ENCODE measurements at regions not wholly inside any gene's neighbourhood (a gene's known extent, or its start where the extent isn't known, plus 50 kb on each side); places are given as distances from the start of the nearest gene placed in this dataset.

DNA sequence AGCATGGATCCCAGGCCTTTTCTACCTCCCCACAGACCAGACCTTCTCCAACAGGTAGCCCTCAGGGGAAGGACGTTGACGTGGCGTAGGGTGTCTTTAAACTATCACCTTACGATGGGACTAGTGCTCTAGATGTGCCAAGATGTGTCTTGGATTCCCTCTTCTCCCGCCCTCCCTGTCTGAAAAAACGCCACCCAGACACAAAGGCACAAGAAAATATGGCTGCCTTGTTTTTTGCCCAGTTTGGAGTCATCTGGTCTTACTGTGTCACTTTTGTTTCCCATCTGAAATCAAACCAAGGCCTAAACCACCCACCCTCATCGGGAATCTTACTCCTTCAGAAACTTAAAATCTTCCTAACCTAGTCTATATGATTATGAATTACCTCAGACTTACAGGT lies 235.4 kb downstream of the OR13H1 start:
- FAIRE-seq: no peak

DNA sequence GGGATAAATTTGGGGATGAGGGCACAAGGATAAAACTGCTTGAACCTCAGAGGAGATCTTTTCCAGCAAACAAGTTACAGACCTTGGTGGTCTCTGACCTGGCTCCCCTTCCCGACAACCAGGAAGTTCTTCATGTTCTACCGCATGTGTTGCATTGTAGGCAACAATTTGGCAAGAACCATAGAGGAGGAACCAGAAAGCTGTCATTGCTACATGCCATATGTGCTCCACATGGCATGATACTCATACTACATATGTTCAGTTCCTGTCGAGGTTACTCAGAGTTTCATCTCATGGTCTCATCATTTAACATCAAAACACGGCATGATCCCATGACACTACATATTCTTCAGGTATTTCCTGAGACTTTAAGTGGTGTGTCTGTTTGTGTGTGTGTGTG lies 235.9 kb downstream of the OR13H1 start:
- no peak for FAIRE-seq

DNA sequence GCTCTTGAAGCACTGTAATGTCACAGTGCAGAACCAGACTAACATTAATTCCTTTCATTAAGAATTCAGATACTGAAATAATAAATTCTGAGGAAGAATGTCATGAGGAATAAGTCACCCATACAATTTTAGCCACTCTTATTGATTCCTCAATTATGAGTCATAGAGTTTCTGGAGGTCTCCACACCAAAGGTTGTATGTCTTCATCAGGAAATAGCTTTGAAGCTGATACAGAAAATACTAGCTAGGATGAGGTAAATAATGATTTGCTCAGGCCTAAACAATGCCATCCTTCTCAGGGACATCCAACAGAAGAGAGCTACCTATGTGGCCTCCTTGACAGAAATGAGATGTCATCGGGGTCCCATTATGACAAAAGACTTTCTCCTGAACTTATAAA lies 238.8 kb downstream of the OR13H1 start:
- no peak for FAIRE-seq

DNA sequence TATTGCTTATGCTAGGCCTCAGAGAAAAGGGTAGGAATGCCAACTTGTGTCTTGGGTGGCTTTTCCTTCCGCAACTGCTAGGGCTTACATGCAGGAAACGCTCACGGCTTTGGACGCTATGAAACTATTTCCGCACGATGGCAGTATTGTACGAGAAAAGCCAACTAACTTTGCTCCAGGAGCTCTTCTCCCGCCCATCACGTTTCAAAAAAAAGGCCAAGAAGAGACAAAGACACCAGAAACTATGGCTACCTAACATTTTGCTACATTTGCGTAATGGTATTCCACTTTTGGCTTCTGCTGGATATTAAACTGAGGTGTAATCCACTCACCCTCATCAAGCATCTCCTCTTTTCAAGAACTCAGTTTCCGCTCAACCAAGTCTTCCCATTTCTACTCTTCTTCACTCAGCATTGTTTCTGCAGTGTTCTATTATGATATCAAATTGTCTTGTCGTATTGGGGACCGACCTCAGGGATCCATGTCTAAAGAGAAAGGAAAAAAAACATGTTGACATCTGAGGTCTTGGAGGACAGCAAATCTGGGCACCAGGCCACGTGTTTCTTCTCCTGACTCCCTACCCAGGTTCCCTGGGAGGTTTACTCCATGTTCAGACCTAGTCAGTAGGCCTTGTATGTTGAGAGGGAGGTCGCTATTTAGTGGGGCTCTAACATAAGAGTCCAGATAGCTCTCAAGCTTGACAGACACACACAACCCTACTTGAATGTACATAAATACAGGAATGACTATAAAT lies 239.4 kb upstream of the STK26 start:
- peak; percentile 92 for FAIRE-seq

- no peak for FAIRE-seq
Measured at GRCh38 chrX:131789664-131790063, 233.4 kb upstream of the STK26 start.

- FAIRE-seq: no peak
Measured at GRCh38 chrX:131791608-131792355, 231.3 kb upstream of the STK26 start.

DNA sequence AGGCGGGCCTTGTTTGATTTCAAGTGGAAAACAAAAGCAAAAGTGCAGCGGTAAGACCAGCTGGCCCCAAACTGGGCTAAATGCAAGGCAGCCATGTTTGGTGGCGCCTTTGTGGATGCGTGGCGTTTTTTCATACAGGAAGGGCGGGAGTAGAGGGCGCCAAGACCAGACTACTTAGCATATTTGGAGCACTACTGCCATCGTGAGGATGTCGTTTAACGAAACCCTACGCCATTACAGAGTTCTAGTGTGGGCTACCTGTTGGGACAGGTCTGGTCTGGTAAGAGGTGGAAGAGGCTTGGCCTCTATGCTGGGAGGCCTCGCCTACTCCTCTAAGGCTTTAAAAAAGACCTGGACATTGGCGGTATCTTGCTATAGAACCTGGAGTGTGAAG lies 230.7 kb upstream of the STK26 start:
- FAIRE-seq: peak; percentile 82

DNA sequence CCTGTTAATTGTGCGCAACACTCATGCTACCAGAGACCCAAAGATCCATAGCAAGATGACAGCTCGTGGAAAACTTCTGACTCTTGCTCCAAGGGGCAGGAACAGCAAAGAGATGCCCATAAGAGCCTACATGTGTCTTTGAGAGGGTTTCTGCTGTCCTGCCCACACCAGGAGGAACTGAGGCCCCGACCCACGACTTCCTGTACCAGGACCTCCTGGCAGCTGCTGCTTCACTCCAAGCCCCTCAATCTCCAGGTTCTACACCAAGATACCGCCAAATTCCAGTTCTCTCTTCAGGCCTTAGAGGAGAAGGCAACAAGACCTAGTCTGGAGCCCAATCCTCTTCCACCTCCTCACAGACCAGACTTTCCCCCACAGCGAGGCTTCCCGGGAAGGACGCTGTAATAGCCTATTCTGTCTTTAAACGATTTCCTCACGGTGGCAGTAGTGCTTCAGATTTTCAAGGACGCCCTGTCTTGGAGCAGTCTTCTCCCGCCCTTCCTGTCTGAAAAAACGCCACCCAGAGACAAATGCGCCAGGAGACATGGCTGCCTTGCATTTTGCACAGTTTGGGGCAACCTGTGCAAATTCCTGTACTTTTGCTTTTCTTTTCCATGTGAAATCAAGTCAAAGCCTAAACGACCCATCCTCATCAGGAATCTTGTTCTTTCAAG lies 230.2 kb upstream of the STK26 start:
- no peak for FAIRE-seq

DNA sequence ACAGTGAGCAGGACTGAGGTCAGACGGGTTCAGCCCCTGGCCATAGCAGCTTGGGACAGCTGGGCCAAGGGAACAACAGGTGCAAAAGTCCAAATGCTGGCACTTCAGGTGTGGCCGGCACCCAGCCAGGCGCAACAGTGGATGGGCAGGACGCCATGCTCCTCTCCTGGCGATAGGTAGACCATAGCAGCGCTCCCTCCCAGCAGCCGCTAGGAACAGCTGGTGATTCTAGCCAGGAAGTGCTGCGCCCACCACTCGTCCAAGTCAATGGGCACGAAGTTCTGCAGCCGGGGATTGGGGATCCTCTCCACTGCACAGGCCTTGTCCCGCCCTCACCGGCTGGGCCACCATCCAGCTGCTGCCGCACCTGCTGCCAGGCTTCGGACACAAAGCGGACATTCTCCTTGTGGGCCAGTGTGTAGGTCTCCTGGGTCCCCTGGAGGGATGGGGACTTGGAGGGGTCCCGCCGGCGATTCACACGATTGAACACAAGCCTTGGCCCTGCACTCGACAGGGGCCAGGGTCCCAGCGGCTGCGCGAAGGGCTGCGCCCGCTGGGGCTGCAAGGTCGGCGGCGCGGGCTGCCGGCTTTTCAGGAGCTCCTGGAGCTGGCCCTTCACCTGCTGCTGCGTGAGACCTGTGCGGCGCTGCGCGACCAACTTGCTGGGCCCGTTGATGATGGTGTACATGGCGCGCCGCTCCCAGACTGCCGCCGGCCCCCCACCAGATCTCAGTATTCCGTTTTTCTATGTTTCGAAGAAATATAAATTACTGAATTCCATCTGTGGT lies 227.5 kb upstream of the STK26 start:
- FAIRE-seq: no peak

DNA sequence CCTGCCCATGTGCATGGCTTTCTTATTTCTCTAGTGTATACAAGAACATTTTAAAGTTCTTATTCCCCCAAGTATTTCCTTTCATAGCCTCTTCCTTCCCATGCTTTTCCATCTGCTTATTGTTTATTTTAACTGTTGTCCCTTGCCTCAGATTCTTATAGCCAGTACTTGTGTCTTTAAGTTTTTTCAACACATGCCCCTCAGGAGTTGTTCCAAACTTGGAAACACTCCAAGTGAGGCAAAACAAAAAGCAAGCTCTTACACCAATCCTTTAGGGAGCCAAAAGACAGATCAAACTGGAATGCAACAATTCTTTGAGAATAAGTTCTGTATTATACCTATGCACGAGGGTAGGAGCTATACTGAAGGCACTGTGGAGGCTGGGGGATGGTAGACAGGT lies 222.0 kb upstream of the STK26 start:
- no peak for FAIRE-seq

DNA sequence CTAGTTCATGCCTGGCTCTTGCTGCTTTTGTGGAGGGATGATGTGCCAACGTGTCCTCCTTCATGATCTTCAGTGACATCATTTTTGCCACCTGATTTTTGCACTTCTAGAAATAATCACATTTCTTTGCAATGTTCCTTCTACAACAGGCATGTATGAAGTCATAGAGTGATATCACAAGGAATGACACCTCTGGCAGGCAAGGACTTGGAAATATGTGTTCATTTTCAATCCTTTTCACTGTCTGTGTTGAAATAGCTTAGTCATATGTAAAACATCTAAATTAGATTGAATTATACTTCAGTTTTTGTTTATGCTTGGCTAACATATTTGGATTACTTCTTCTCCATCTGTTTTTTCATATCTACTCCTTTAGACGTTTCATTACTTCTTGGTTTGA lies 221.2 kb upstream of the STK26 start:
- FAIRE-seq: no peak

DNA sequence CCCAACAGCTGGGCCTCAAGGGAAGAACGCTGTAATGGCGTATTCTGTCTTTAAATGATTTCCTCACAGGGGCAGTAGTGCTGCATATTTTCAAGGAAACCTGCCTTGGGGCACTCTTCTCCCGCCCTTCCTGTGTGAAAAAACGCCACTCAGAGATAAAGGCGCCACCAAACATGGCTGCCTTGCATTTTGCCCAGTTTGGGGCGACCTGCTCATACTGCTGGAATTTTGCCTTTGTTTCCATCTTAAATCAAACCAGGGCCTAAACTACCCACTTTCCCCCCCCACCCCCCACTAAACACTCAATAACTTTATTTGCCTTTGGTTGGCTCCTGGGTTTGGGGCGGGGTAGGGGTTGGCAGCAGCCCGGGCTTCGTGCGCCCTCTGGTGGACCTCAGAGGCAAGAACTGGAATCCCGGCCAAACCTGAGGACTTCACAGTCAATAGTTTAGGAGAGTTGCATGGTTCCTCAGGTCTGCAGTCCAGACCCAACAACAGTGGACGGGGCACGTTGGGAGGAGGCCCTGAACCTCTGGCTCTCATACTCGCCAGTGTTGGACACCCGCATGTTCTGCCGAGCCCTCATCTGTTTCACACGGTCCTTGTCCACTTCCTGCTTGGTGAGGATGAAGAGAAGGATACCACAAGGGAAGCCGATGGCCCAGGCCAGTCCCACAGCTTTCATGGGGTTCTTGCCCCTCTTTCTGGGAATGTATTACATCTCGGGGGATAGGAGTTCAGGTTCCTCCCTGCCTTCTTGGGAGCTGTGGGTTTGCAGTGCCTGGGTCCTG lies 220.1 kb upstream of the STK26 start:
- FAIRE-seq: no peak

GRCh38 chrX:131812847-131813825 lies 210.0 kb upstream of the STK26 start:
- peak; percentile 84 for FAIRE-seq

GRCh38 chrX:131816551-131817136 lies 206.5 kb upstream of the STK26 start:
- FAIRE-seq: peak; percentile 98

- FAIRE-seq: no peak
Measured at GRCh38 chrX:131818297-131818936, 204.7 kb upstream of the STK26 start.

- peak; percentile 87 for FAIRE-seq
Measured at GRCh38 chrX:131821945-131822622, 201.0 kb upstream of the STK26 start.

DNA sequence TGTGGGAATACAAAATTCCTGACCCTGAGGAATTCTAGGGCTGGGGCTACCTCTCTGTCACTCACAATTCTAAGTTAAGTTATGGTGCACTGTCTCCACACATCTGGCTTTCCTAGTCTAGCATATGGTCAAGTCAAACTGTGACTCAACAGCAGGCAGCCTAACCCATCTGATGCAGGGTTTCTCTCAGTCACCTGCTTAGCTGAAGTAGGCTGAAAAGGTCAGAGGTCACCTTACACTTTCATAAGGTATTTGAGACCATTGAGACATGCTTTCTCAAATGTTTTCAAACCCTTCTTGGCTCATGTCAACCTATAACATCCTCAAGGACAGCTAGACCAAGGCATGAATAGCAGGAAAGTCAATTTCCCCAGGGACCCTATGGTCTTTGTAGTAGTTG lies 196.5 kb upstream of the STK26 start:
- FAIRE-seq: no peak

GRCh38 chrX:131827935-131828334 lies 195.2 kb upstream of the STK26 start:
- no peak for FAIRE-seq

DNA sequence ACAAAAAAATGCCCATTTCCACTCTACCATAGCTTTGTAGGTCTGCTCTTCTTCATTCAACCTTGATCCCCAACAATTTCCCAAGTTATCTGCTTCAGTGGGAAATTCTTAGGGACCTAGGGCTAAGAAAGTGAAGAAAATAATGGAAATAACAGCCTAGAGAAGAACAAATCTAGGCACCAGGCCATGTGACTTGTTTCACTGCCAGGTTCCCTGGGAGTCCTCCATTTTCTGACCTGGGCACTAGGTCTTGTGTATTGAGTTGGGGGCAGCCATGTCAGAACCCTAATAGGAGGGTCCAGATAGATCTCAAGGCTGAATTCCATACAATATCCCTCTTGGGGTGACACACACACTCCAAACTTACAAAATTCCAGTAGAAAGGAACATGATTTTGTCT lies 194.6 kb upstream of the STK26 start:
- no peak for FAIRE-seq

Data from colon (tissue), 2 donors.